ENCODE measurements at regions not wholly inside any gene's neighbourhood (a gene's known extent, or its start where the extent isn't known, plus 50 kb on each side); places are given as distances from the start of the nearest gene placed in this dataset.
"Not testable (repeated sequence)": the region's sequence is repeated elsewhere in the genome, so short reads cannot be mapped to it uniquely, and the experiment has no call there.

DNA sequence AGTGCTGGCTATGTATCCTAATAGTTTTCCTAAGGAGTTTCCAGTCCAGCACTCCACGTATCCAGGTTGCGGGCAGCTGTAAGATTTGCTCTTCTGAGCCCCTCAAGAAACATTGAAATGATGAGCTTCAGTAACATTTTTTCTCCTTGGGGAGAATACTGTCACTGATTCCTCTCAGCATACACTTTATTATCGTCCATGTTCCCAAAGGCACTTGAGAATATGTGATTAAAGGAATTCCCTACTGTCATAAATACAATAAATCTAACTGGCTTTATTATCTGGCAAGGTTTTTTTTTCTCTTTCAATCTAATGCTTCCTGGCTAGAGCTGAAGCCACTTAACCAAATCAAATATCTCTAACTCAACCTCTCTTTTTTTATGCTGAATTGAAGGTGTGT is 359.2 kb upstream of the PKN2 start:
- Mint-ChIP-seq H3K4me3 (no peak overlapping the region), H3K27me3 (ENCODE audit: low read depth) (no peaks in the 10 kb centered on the region), H3K4me1 (peaks cover 16% of the 10 kb centered on the region), H3K27ac (peak overlapping the region in 1 of 3 experiments; percentile 32), H3K36me3 (ENCODE audit: low read depth) (no peaks in the 10 kb centered on the region), H3K9me3 (no peaks in the 10 kb centered on the region)
- TF ChIP-seq, protein P1, sequence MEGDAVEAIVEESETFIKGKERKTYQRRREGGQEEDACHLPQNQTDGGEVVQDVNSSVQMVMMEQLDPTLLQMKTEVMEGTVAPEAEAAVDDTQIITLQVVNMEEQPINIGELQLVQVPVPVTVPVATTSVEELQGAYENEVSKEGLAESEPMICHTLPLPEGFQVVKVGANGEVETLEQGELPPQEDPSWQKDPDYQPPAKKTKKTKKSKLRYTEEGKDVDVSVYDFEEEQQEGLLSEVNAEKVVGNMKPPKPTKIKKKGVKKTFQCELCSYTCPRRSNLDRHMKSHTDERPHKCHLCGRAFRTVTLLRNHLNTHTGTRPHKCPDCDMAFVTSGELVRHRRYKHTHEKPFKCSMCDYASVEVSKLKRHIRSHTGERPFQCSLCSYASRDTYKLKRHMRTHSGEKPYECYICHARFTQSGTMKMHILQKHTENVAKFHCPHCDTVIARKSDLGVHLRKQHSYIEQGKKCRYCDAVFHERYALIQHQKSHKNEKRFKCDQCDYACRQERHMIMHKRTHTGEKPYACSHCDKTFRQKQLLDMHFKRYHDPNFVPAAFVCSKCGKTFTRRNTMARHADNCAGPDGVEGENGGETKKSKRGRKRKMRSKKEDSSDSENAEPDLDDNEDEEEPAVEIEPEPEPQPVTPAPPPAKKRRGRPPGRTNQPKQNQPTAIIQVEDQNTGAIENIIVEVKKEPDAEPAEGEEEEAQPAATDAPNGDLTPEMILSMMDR (IDR thresholded peaks at IDR 0.05; ENCODE audit: unreplicated experiment in 3 of 3), result no peak

- Mint-ChIP-seq H3K27me3 (ENCODE audit: low read depth) (no peaks in the 10 kb centered on the region), H3K27ac (peak overlapping the region in 1 of 3 experiments; percentile 29), H3K4me1 (no peaks in the 10 kb centered on the region), H3K9me3 (no peaks in the 10 kb centered on the region), H3K4me3 (no peak overlapping the region), H3K36me3 (ENCODE audit: low read depth) (no peaks in the 10 kb centered on the region)
- TF ChIP-seq, protein P1 (IDR thresholded peaks at IDR 0.05; ENCODE audit: unreplicated experiment in 3 of 3), result no peak
Observed at GRCh38 chr1:88327391-88328267, 356.4 kb upstream of the PKN2 start.

GRCh38 chr1:88330201-88330600 is 353.9 kb upstream of the PKN2 start:
- Mint-ChIP-seq H3K9me3 (no peaks in the 10 kb centered on the region), H3K27me3 (ENCODE audit: low read depth) (no peaks in the 10 kb centered on the region), H3K4me3 (no peak overlapping the region), H3K4me1 (no peaks in the 10 kb centered on the region), H3K27ac (no peak overlapping the region), H3K36me3 (ENCODE audit: low read depth) (no peaks in the 10 kb centered on the region)
- TF ChIP-seq, protein P1 (IDR thresholded peaks at IDR 0.05; ENCODE audit: unreplicated experiment in 3 of 3), result no peak

- Mint-ChIP-seq H3K9me3 (no peaks in the 10 kb centered on the region), H3K4me3 (no peak overlapping the region), H3K27ac (no peak overlapping the region), H3K4me1 (no peaks in the 10 kb centered on the region), H3K27me3 (ENCODE audit: low read depth) (no peaks in the 10 kb centered on the region), H3K36me3 (ENCODE audit: low read depth) (no peaks in the 10 kb centered on the region)
- TF ChIP-seq, protein P1 (IDR thresholded peaks at IDR 0.05; ENCODE audit: unreplicated experiment in 3 of 3), result no peak
Observed at GRCh38 chr1:88333086-88333695, 350.9 kb upstream of the PKN2 start.

- H3K4me3 Mint-ChIP-seq, result no peak overlapping the region
- no peaks in the 10 kb centered on the region for H3K27me3 Mint-ChIP-seq (ENCODE audit: low read depth)
Observed at GRCh38 chr1:88341447-88341846, 342.6 kb upstream of the PKN2 start.

GRCh38 chr1:88342081-88342480 is 342.0 kb upstream of the PKN2 start:
- H3K4me3 Mint-ChIP-seq; H3K36me3 Mint-ChIP-seq (ENCODE audit: low read depth); H3K27ac Mint-ChIP-seq; H3K4me1 Mint-ChIP-seq; H3K9me3 Mint-ChIP-seq; H3K27me3 Mint-ChIP-seq (ENCODE audit: low read depth): not testable (repeated sequence)

More at GRCh38 chr1:88341447-88341846, 342.6 kb upstream of the PKN2 start:
- Mint-ChIP-seq H3K9me3 (peaks cover 5% of the 10 kb centered on the region), H3K4me1 (no peaks in the 10 kb centered on the region), H3K36me3 (ENCODE audit: low read depth) (no peaks in the 10 kb centered on the region), H3K27ac (no peak overlapping the region)
- TF ChIP-seq, protein P1 (IDR thresholded peaks at IDR 0.05; ENCODE audit: unreplicated experiment in 3 of 3), result no peak

Data from nephron (organoid).